PC-9 (cell line): ENCODE measurements at regions not wholly inside any gene's neighbourhood (a gene's known extent, or its start where the extent isn't known, plus 50 kb on each side); places are given as distances from the start of the nearest gene placed in this dataset.

Experiments used
- CTCF ChIP-seq: fragments of 200-600 bp; sonication (generic); conservative IDR thresholded peaks from 2 replicates; pipeline ENCODE4 v1.6.1; 2017; ENCODE audit warnings: mixed run types, antibody characterized with exemption, mild to moderate bottlenecking, moderate library complexity
- EZH2 ChIP-seq: fragments of 200-600 bp; sonication (generic); IDR thresholded peaks from 2 replicates; pipeline ENCODE4 v1.8.0; 2017; ENCODE audit warnings: antibody characterized with exemption, low read depth

GRCh38 chr18:57231864-57232263 is 85.0 kb downstream of the BOD1L2 start:
- TF ChIP-seq CTCF (no peak), EZH2 (no peak)
